Small intestine (tissue), 7 donors: ENCODE measurements at regions not wholly inside any gene's neighbourhood (a gene's known extent, or its start where the extent isn't known, plus 50 kb on each side); places are given as distances from the start of the nearest gene placed in this dataset.

Source experiments
- DNase-seq, 2 donors: peaks; one replicate each; pipeline versions ENCODE4 v3.0.0 to v3.0.0-alpha.2; 2013
- FAIRE-seq: peaks from 2 replicates; lab custom pipeline; 2012; peaks lifted over from hg19 to GRCh38; lab: Jason Lieb, UNC
- H3K27ac ChIP-seq, 3 donors: one replicate each; pipeline ENCODE4 v1.5.1; 2013; ENCODE audit warnings: low read length in 2 of 3, mild to moderate bottlenecking in 2 of 3, control low read depth in 1 of 3, inconsistent platforms in 1 of 3, low read depth in 1 of 3, moderate library complexity in 1 of 3
- H3K27me3 ChIP-seq, 3 donors: one replicate each; pipeline ENCODE4 v1.6.1; 2013; ENCODE audit warnings: low read length in 3 of 3, inconsistent platforms in 1 of 3; ENCODE audit not compliant: control insufficient read depth in 3 of 3, insufficient read depth in 3 of 3
- H3K36me3 ChIP-seq, 3 donors: one replicate each; pipeline ENCODE4 v1.6.1; 2013; ENCODE audit warnings: low read length in 3 of 3, inconsistent platforms in 1 of 3, low read depth in 1 of 3, mild to moderate bottlenecking in 1 of 3, moderate library complexity in 1 of 3; ENCODE audit not compliant: control insufficient read depth in 3 of 3, insufficient read depth in 2 of 3
- H3K4me1 ChIP-seq, 3 donors: one replicate each; pipeline ENCODE4 v1.6.1; 2013; ENCODE audit warnings: low read length in 2 of 3, inconsistent platforms in 1 of 3, low read depth in 1 of 3, mild to moderate bottlenecking in 1 of 3, moderate library complexity in 1 of 3; ENCODE audit not compliant: control insufficient read depth in 3 of 3, insufficient read depth in 2 of 3
- H3K4me3 ChIP-seq, 3 donors: one replicate each; pipeline ENCODE4 v1.5.1; 2013; ENCODE audit warnings: low read length in 3 of 3, control low read depth in 1 of 3, inconsistent platforms in 1 of 3, low read depth in 1 of 3, mild to moderate bottlenecking in 1 of 3, moderate library complexity in 1 of 3
- H3K9me3 ChIP-seq, 2 donors: one replicate each; pipeline ENCODE4 v1.6.1; 2013; ENCODE audit warnings: low read depth in 1 of 2, low read length in 1 of 2; ENCODE audit not compliant: control insufficient read depth in 2 of 2, insufficient read depth in 1 of 2
- WGBS, 3 donors: extraction: QIAGEN DNeasy Blood & Tissue Kit; methylation state at CpG; one replicate each; pipeline ENCODE4 v1.1.7; 2013; 5-methylcytosine and 5-hydroxymethylcytosine counted together
- donor health status: healthy with polysubstance abuse.
- donor health status: control.
- donor health status: control.
- donor health status: Bipolar disorder and iron deficiency.
- donor health status: healthy.

GRCh38 chr17:79543531-79543930 lies 67.3 kb downstream of the RBFOX3 start:
- H3K36me3 ChIP-seq: no peaks in the 10 kb centered on the region
- H3K9me3 ChIP-seq: no peaks in the 10 kb centered on the region
- DNase-seq (no peak), FAIRE-seq (no peak)
- H3K4me1 ChIP-seq: no peaks in the 10 kb centered on the region
- H3K27me3 ChIP-seq: peaks cover 0 to 5% (median 4%) of the 10 kb centered on the region in 3 donors
- 16 to 41% (median 36%) methylated on average over 15 of the region's 15 CpGs for WGBS, 3 donors
- no peak overlapping the region for H3K4me3 ChIP-seq
- no peak overlapping the region for H3K27ac ChIP-seq

GRCh38 chr17:79542718-79543117 lies 68.1 kb downstream of the RBFOX3 start:
- DNase-seq (no peak), FAIRE-seq (no peak)
- 78 to 85% (median 84%) methylated on average over 8 of the region's 8 CpGs for WGBS, 3 donors
- no peak overlapping the region for H3K27ac ChIP-seq
- no peaks in the 10 kb centered on the region for H3K4me1 ChIP-seq
- H3K36me3 ChIP-seq: no peaks in the 10 kb centered on the region
- peaks cover 0 to 5% (median 4%) of the 10 kb centered on the region in 3 donors for H3K27me3 ChIP-seq
- no peaks in the 10 kb centered on the region for H3K9me3 ChIP-seq
- no peak overlapping the region for H3K4me3 ChIP-seq

DNA sequence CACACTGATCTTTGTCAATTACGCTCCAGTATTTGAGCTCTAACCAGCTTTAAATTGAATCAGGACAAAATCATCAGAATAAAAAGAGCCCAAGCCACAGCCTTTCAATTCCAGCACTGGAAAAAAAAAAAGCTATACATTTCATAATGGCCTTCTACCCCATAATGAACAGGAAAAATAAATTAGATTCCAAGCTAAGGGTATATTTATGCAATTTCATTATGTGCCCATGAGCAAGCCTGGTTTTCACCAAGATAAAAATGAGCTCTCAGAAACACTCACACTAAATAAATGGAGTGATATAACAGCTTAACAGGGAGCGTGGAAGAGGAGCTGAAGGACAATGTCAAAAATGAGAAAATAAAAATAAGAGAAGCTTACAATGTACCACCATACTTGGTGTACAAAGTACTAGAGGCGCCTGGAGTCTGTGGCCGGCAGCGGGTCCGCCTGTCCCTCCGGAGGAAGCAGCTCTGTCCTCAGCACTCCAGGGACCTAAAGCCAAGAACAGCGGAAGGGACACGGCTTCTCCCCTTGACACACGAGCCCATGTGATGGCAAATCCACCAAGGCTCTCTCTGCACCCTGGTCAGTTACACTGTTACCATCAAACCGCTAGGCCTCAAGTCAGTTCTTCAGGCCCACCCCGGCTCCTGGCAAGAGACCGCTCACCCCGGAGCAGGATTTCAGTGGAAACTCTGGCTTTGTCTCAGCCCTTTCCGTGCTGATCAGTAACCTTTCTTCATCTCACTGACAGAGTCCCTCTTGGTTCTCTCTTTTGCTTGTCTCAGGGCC lies 69.6 kb downstream of the RBFOX3 start:
- H3K9me3 ChIP-seq: no peaks in the 10 kb centered on the region
- DNase-seq: no peak
- H3K27me3 ChIP-seq: peaks cover 0 to 5% (median 4%) of the 10 kb centered on the region in 3 donors
- WGBS, 3 donors: 87 to 88% (median 87%) methylated on average over 15 of the region's 15 CpGs
- no peak overlapping the region for H3K4me3 ChIP-seq
- no peaks in the 10 kb centered on the region for H3K36me3 ChIP-seq
- H3K27ac ChIP-seq: no peak overlapping the region
- no peaks in the 10 kb centered on the region for H3K4me1 ChIP-seq
- FAIRE-seq: no peak

DNA sequence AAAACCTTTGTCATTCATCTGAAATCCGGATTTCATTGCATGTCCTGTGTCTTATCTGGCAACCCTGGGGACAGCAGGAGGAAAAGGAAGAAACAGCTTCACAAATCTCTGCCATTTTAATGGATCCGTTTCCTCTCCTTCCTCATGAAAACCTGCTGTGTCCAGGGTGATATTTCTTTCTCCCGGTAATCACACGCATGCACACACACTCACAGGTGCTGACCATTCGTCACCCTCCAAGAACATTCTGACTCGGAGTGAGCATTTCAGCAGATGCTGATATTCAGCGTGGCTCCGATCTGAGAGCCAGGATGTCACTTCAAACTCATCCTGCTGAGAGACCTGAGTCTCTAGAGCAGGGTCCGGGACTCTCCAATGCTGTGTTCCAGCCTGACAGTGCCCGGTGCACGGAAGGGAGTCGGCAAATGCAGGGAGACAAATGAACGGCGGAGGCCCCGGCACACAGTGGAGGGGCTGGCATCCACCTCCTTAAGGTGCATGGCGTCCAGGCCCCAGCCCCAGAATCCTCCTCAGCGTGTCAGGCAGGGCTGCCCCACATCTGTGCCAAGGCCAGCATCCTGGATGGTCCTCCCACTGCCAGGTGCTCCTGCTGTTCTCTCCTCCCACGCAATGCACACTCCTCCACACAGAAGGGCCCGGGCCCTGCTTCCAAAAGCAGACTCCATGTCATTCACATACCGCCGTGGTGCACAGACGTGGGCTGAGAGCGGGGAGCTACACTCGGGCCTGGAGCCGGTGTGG lies 70.7 kb downstream of the RBFOX3 start:
- 77 to 86% (median 82%) methylated on average over 25 of the region's 25 CpGs for WGBS, 3 donors
- no peaks in the 10 kb centered on the region for H3K4me1 ChIP-seq
- H3K4me3 ChIP-seq: no peak overlapping the region
- DNase-seq (no peak), FAIRE-seq (no peak)
- H3K9me3 ChIP-seq: no peaks in the 10 kb centered on the region
- H3K27ac ChIP-seq: no peak overlapping the region
- peaks cover 0 to 5% (median 4%) of the 10 kb centered on the region in 3 donors for H3K27me3 ChIP-seq
- H3K36me3 ChIP-seq: no peaks in the 10 kb centered on the region

GRCh38 chr17:79538291-79538690 lies 72.6 kb downstream of the RBFOX3 start:
- H3K27ac ChIP-seq: no peak overlapping the region
- no peak for DNase-seq
- H3K4me3 ChIP-seq: no peak overlapping the region
- H3K27me3 ChIP-seq: peaks cover 0 to 3% (median 2%) of the 10 kb centered on the region in 3 donors
- H3K36me3 ChIP-seq: no peaks in the 10 kb centered on the region
- H3K9me3 ChIP-seq: no peaks in the 10 kb centered on the region
- no peak for FAIRE-seq
- 69 to 80% (median 72%) methylated on average over 6 of the region's 6 CpGs for WGBS, 3 donors
- no peaks in the 10 kb centered on the region for H3K4me1 ChIP-seq

DNA sequence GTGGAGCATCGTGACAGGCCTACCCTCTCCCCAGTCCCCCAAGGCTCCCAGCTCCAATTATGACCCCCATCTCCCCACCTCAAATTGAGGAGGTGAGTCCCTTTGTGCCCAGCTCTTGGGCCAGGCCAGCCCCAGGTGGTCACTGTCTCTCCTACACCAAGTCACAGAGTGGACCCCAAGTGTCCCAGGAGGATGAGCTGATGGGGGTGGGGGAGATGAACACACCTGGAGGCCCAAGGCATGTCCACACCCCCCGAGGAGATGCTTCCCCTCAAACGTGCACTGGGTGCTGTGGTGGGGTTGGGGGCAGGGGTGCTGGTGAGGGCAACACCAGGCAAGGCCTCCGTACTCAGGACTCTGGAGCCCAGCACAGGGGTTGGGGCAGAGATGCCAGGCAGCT lies 73.2 kb downstream of the RBFOX3 start:
- Histone ChIP-seq H3K9me3 (no peaks in the 10 kb centered on the region), H3K4me3 (no peak overlapping the region), H3K27me3 (no peaks in the 10 kb centered on the region), H3K27ac (no peak overlapping the region), H3K36me3 (no peaks in the 10 kb centered on the region), H3K4me1 (no peaks in the 10 kb centered on the region)
- no peak for DNase-seq
- no peak for FAIRE-seq
- 67 to 82% (median 68%) methylated on average over 4 of the region's 4 CpGs for WGBS, 3 donors

DNA sequence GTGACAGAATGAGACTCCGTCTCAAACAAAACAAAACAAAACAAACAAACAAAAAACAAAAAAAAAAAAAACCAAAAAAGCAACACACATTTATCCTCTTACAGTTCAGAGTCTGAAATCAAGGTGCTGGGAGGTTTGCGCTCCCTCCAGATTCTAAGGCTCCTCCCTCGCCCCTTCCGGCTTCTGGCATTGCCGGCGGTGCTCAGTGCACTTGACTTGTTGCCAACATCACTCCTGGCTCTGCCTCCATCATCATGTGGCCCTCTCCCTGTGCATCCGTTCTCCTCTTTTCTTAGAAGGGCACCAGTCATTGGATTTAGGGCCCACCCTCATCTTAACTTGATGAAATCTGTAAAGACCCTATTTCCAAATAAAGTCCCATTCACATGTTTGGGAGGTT lies 73.8 kb downstream of the RBFOX3 start:
- Histone ChIP-seq H3K4me1 (no peaks in the 10 kb centered on the region), H3K27me3 (no peaks in the 10 kb centered on the region), H3K4me3 (no peak overlapping the region), H3K36me3 (no peaks in the 10 kb centered on the region), H3K9me3 (no peaks in the 10 kb centered on the region), H3K27ac (no peak overlapping the region)
- no peak for DNase-seq
- FAIRE-seq: no peak
- 55 to 82% (median 67%) methylated on average over 7 of the region's 7 CpGs for WGBS, 3 donors

- Histone ChIP-seq H3K4me1 (no peaks in the 10 kb centered on the region), H3K27me3 (no peaks in the 10 kb centered on the region), H3K36me3 (no peaks in the 10 kb centered on the region), H3K4me3 (no peak overlapping the region), H3K9me3 (no peaks in the 10 kb centered on the region), H3K27ac (no peak overlapping the region)
- WGBS, 3 donors: 74 to 86% (median 76%) methylated on average over 15 of the region's 15 CpGs
- no peak for DNase-seq
- FAIRE-seq: no peak
These were observed 74.5 kb downstream of the RBFOX3 start for GRCh38 chr17:79536212-79536840.
